ENCODE measurements at regions not wholly inside any gene's neighbourhood (a gene's known extent, or its start where the extent isn't known, plus 50 kb on each side); places are given as distances from the start of the nearest gene placed in this dataset.

GRCh38 chr1:222252788-222253187 lies 295.1 kb downstream of the HHIPL2 start:
- no peaks in the 10 kb centered on the region for H3K27me3 Mint-ChIP-seq (ENCODE audit: low read depth)
- no peak overlapping the region for H3K27ac ChIP-seq (ENCODE audit: insufficient read length, low read depth, low read length)
- H4K5ac ChIP-seq (ENCODE audit: insufficient read length, low read depth, low read length), result no peak overlapping the region
- H3K27ac Mint-ChIP-seq, result no peak overlapping the region
- no peak overlapping the region for H3K4me2 ChIP-seq (ENCODE audit: insufficient read depth, insufficient read length, low read length)
- no peak overlapping the region for H3K56ac ChIP-seq (ENCODE audit: insufficient read length, low read depth, low read length)
- H2BK15ac ChIP-seq (ENCODE audit: low read depth, low read length), result no peak overlapping the region
- H3K4me3 Mint-ChIP-seq, result no peak overlapping the region
- no peak overlapping the region for H3K23ac ChIP-seq (ENCODE audit: insufficient read length, low read depth, low read length)
- DNase-seq, result no peak
- no peak for TF ChIP-seq CTCF (conservative IDR thresholded peaks at IDR 0.05)
- H3K36me3 Mint-ChIP-seq (ENCODE audit: insufficient read depth in 1 of 3, low read depth in 3 of 3), result no peaks in the 10 kb centered on the region; a peak in 1 of 7 replicates
- H2BK5ac ChIP-seq (ENCODE audit: insufficient read length, low read length), result no peak overlapping the region
- H4K91ac ChIP-seq (ENCODE audit: insufficient read length, low read depth, low read length), result no peak overlapping the region
- WGBS (ENCODE audit: extremely low coverage, insufficient read length, low lambda C conversion rate), result no CpG with 5 or more reads among the region's 4 CpGs
- no peak overlapping the region for H2BK20ac ChIP-seq (ENCODE audit: low read depth, low read length, poor library complexity, severe bottlenecking)
- no peak overlapping the region for H3K4ac ChIP-seq (ENCODE audit: low read depth, low read length)
- H3K14ac ChIP-seq (ENCODE audit: insufficient read depth, low read length), result no peak overlapping the region
- H4K8ac ChIP-seq (replicated peaks; ENCODE audit: insufficient read length, low read depth, low read length), result no peak overlapping the region
- H3K4me1 ChIP-seq (ENCODE audit: insufficient read depth, low read length), result peaks cover 3% of the 10 kb centered on the region; the same call in 1 of the 2 replicates
- no peak overlapping the region for H3K9ac ChIP-seq (ENCODE audit: extremely low read depth, insufficient read length, low read length)
- no peak overlapping the region for H2BK12ac ChIP-seq (ENCODE audit: insufficient read length, low read depth, low read length)
- H2AFZ ChIP-seq (ENCODE audit: low read length), result no peak overlapping the region
- H2AK5ac ChIP-seq (ENCODE audit: insufficient read length, low read length), result no peak overlapping the region
- no peaks in the 10 kb centered on the region for H3K79me1 ChIP-seq (ENCODE audit: insufficient read depth, low read depth, low read length, poor library complexity, severe bottlenecking)
- H2BK120ac ChIP-seq (ENCODE audit: low read depth, low read length, poor library complexity, severe bottlenecking), result no peak overlapping the region
- peaks cover 0 to 5% of the 10 kb centered on the region in 2 experiments; a peak in 2 of 5 replicates for H3K9me3 Mint-ChIP-seq
- no peaks in the 10 kb centered on the region for H3K79me2 ChIP-seq (ENCODE audit: insufficient read depth, low read length)
- no peak overlapping the region for H3K18ac ChIP-seq (ENCODE audit: insufficient read length, low read depth, low read length)
- no peaks in the 10 kb centered on the region for H4K20me1 ChIP-seq (ENCODE audit: control insufficient read depth, insufficient read depth, insufficient read length)
- no peaks in the 10 kb centered on the region for H3K27me3 ChIP-seq (ENCODE audit: insufficient read depth, low read length)
- peaks cover 13 to 16% of the 10 kb centered on the region in 2 experiments for H3K4me1 Mint-ChIP-seq
- no peaks in the 10 kb centered on the region for H3K23me2 ChIP-seq (ENCODE audit: insufficient read length, low read depth, low read length, poor library complexity, severe bottlenecking)
- H3K9me3 ChIP-seq (ENCODE audit: control insufficient read depth, low read depth, low read length), result no peaks in the 10 kb centered on the region
- H3T11ph ChIP-seq (ENCODE audit: low read length), result no peak overlapping the region
